GM18519 (cell line): ENCODE measurements at regions not wholly inside any gene's neighbourhood (a gene's known extent, or its start where the extent isn't known, plus 50 kb on each side); places are given as distances from the start of the nearest gene placed in this dataset.

Source experiments
- ATAC-seq: cut with Tn5 transposase; IDR thresholded peaks from one replicate; pipeline ENCODE4 v1.9.1; 2021; ENCODE audit warnings: mild to moderate bottlenecking, moderate library complexity; ENCODE audit not compliant: unreplicated experiment, low FRiP score

GRCh38 chr5:88545338-88545737, 276.7 kb upstream of the TMEM161B start:
- ATAC-seq, result no peak

DNA sequence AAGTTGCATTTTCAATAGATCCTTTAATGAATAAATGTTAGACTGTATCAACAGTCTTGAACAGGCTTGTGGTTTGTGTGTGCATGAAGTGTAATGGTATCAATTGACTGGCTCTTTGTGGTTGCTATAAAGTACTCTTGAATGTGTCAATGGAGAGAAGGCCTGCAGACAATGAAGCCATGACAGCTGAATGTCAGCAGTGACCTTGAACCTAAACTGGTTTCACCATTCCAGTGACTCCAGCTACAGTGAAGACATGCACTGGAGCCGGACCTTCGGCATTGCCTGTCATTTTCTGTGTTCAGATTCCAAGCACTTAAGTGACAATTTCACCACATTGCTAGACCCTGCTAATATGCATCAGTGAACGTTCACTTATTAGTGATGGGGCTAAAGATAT, 276.0 kb upstream of the TMEM161B start:
- no peak for ATAC-seq

GRCh38 chr5:88544136-88544645, 275.5 kb upstream of the TMEM161B start:
- ATAC-seq, result no peak

- no peak for ATAC-seq
Measured at GRCh38 chr5:88542786-88543185, 274.1 kb upstream of the TMEM161B start.

DNA sequence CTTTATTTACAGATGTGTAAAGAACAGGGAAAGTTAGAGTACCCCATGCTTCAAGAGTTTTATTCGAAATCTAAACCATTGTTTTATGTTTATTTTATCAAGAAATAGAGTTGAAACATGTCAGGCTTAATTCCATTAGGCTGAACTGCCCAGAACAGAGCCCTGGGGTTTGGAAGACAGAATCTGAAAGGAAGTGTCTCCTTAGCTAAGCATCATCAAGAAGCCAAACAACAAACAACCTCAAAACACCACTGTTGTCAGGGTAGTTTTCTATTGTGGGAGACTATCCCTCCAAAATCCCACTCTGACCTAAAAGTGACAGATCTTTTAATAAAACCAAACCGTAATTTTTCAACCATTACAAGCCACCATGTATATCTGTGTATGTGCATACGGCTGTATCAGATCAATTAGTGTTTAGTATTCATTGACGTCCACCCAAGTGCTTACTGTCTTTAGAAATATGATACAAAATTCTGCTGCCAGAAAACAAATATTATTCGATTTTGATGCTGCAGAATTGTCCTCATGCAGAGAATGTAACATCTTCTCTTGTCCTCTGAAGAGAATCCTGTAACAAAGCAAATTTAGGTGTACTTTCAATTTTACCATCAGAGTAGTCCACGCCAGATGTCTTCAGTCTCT, 271.9 kb upstream of the TMEM161B start:
- ATAC-seq, result no peak

DNA sequence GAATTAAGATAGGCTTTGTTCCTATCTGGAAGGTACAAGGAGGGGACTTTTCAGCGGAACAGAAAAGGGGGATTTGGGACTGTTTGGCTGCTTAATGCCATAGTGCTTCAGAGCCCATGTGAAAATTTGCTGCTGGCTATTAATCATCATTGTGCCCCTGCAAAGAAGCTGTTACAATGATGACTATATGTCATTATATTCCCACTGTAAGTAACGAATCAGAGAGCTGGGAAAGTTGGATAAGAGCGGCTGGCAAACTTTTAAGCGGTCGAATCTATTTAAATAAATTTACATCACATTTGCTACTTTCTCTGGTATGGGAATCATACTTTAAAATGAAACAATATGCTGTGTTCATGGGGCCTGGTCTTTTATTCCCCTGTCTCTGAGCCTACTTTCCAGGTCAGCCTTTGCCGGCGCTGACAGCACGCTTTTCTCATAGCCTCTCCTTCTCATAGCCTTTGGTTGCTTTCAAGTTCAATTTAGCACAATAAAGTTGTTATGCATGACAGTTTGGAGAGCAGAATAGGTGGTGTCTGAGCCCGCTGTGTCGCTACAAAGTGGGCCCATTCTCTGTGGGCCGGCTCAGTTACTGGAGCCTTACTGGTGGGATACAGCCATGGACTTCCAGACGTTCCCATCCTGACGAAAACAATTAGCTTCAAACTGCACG, 271.2 kb upstream of the TMEM161B start:
- ATAC-seq, result no peak

GRCh38 chr5:88539026-88539425, 270.4 kb upstream of the TMEM161B start:
- no peak for ATAC-seq

DNA sequence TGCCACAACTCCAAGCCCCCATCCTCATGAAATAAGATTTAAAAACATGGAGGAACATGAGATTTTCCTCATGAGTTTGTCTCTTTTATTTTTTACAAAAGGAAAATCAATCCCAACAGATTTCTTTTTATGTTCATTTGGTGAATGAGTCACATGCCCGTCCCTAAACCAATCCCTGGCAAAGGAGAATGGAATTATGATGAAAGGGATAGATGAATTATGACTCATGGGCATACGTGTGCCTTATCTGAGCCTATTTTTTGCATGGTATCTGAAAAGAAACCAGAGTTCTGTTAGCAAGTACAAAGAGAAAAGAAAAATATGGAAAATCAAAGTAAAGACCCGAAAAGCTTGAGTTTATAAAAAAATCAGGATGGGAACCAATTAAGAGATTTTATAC, 267.5 kb upstream of the TMEM161B start:
- ATAC-seq, result no peak

DNA sequence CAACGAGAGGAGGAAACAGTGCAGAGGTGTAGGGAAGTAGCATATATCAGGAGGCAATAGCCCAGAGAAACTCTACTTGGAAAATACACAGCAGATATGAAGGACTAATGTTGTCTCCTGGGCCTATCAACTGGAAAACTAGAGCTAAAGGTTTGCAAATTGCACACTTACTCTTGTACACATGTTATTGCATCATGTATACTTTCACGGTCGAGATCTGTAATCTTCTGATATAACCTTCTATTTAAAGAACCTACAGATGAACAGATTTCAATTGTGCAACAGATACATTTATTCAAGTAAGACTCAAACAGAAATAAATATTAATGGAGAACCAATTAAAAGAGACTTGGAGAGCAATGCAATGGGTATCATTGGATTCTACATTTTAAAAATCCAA, 256.3 kb upstream of the TMEM161B start:
- ATAC-seq, result no peak

DNA sequence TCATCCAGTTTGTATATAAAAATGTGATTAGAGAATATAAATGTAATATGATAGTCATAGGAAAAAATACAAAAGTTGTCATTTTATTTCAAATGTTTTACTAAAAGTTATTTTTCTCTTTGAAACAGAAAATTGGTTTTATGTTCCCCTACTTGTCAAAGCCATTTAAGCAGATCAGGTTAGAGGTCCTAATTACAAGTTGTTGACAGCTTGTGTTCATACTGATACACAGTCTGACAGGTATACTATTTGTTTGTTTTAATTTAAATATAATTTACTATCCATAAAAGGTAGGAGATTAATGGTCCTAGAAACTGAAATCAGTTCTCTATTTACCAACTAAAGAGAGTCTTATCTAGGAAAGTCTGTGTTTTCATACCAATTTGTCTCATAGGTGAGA, 250.4 kb upstream of the TMEM161B start:
- no peak for ATAC-seq

DNA sequence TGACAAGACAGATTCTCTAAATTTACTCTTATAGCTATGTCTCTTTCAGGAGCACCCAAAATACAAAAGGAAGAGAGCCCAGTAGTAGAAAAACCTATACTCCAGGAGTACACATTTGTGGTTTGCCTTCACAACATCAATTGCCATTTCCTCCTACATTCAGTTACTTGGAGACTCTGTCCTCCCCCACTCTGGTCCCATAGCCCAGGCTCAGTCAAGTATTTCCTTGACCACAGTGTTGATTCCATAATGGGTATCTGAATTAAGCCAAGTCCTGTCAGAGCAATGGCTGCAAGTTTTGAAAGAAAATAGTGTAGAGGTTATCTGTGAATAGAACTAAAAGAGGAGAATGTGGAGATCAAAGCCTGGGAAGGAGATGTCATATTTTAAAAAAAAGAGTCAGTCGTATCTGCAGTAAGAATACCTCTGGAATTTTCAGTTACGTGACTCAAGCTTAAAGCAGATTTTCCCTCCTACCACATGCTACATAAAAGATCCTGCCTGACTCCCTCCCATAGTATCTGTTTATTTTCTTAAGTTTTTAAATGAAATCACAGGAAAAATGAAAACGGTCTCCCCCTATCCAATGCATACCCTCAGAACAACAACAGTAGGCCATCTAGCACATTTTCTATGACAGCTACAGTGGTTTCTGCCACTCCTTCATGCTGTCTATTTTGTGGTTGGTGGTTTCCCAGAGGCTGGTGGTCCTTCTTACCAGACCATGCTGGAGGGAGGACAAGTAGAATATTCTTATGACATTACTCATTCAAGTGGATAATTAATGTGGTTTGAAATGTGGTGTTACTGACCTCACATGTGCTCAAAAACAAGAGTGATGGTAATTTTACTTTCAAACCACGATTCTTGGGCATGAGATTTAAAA, 249.7 kb upstream of the TMEM161B start:
- no peak for ATAC-seq

DNA sequence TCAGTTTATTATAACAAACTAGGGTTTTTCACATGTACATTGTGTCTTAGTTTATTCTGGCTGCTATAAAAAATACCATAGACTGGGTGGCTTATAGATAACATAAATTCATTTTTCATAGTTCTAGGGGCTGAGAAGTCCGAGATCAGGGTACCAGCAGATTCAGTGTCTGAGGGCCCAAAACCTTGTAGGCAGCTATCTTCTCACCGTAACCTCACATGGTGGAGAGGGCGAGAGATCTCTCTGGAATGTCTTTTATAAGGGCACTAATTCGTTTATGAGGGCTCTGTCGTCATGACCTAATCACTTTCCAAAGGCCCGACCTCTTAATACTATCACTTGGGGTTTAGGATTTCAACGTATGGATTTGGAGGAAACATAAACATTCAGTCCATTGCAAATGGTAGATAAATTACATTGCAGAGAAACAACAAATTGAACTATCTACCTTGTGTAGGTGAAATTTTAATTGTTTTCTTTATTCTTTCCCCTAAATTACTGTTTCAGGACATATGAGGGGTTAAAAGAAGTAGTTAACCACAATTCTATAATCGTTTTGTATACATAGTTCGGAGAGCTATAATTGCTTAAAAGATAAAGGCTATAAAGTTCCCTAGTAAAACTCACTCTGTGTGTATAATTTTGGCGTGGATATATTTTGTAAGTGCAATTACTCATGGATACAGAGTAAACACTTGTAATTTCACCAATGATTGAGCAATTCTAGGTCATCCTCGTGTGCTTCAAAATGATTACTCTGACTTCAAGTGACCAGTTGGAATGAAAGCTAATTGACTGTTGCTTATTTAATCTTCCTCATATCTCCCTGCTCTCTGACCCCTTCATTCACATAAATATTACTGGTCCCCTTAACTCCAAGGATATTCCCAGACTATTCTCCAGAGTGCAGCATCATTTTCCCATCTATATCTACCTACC, 247.5 kb upstream of the TMEM161B start:
- ATAC-seq, result no peak

DNA sequence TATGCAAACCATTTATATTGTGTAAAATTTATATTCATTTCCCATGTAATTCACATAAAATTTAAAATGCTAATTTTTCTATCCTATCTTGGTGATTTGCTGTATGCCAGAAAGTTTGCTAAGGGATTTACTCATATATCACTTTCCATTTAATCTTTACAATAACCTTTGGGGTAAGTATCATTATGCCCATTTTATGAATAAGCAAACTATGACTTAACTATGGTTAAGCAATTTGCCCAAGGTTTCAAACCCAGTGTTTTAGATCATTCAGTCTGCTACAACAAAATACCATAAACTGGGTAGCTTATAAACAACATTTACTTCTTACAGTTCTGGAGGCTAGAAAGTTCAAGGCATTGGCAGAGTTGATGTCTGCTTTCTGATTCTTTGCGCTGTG, 246.4 kb upstream of the TMEM161B start:
- ATAC-seq, result no peak

DNA sequence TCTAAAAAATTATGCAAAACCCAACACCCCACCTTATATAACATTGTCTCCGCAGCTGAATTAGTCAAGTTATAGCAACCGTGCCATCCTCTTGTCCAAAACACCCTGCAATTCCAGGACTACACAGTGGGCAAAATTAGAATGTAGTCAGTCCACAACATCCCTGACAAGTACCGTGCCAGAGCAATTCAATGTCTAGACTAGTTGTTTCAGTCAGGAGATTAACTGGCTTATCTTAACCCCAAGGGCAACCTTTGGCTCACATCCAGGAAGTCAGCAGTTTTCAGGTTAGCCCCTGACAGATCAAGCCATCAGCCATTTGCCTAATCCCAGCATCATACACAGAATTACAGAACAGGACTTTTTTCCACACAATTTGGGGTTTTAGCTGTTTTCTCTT, 240.8 kb upstream of the TMEM161B start:
- no peak for ATAC-seq

GRCh38 chr5:88507261-88507660, 238.6 kb upstream of the TMEM161B start:
- ATAC-seq, result no peak

DNA sequence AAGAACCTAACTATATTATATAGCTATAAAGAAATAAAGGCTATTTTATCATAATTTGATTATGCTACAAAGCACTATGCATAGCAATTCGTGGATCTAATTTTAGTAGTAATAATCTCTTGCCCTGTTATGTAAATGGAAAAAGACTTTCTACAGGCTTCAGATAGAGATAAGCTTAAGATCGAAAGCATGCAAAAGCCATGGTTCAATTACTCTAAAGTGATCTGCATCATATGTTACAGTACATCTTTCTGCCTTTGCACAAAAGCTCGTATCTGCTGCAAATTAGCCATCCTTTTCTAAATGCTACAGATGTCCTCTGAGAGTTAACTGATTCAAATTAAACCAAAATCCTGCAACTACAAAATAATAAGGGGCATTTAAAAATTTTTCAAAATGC, 234.8 kb upstream of the TMEM161B start:
- ATAC-seq, result no peak

- no peak for ATAC-seq
Measured at GRCh38 chr5:88503041-88503345, 234.3 kb upstream of the TMEM161B start.

DNA sequence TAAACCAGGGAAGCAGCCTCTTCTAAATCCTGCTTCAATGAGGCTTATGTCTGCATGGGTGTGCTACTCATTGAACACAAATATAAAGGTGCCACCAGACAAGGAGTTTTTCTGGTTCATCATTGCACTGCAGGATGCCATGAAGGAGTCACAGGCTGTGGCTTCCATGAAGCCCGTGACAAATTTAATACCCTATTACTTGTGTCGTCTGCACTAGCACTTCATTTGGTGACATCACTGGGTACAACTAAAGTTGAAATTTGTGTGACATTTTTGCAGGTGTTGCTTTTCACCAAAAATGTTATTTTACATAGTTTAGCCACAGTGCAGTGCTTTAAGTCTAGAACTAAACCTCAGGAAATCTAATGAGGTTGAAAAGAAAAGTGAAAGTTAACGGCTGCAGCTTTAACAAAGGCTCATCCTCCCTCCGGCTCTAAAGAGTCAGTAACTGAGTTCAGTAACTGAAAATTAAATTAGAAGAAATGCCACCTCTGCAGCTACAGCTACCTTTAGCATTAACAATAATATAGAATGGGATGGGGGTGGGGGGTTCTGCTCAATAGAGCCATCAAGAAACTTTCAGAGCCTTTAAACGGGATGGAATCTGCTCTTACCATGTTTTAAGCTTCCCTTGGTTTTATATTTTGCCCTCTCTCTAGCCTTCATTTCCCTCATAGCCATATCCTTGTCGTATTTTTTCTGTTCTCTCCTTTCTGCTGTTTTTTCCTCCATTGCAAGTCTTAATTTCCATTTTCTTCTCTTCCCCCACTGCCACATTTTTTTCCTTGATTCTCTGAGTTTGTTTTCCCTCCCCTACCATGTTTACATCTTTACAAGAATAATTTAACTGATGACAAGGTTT, 233.8 kb upstream of the TMEM161B start:
- ATAC-seq, result peak; percentile 79

GRCh38 chr5:88495810-88496209, 227.2 kb upstream of the TMEM161B start:
- ATAC-seq, result no peak
